ENCODE measurements at regions not wholly inside any gene's neighbourhood (a gene's known extent, or its start where the extent isn't known, plus 50 kb on each side); places are given as distances from the start of the nearest gene placed in this dataset.

DNA sequence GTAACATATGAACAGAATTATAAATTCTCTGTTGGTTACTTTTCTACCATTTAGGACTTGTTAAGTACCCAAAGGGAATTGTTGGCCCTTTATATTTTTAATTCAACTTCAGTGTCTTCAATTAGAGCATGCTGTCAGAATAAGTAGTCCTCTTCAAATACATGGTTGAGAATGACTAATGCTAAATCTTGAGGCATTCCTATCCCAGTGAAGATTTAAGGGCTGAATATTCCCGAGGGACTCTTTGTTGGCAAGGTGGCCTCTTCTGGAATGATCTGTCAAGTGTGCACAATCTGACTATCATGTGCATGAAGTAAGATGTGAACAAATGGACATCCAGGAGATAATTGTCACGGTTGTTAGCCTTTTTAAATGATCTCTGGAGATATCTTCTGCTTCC is 421.7 kb downstream of the BMP2 start:
- no peaks in the 10 kb centered on the region for H3K27me3 Mint-ChIP-seq
- ATAC-seq: no peak
- no peaks in the 10 kb centered on the region for H3K4me1 Mint-ChIP-seq
- no peak for DNase-seq
- no peak overlapping the region for H3K27ac Mint-ChIP-seq
- no peak overlapping the region for H3K4me3 Mint-ChIP-seq
- H3K9me3 Mint-ChIP-seq: peaks cover 6 to 23% of the 10 kb centered on the region in 2 donors

DNA sequence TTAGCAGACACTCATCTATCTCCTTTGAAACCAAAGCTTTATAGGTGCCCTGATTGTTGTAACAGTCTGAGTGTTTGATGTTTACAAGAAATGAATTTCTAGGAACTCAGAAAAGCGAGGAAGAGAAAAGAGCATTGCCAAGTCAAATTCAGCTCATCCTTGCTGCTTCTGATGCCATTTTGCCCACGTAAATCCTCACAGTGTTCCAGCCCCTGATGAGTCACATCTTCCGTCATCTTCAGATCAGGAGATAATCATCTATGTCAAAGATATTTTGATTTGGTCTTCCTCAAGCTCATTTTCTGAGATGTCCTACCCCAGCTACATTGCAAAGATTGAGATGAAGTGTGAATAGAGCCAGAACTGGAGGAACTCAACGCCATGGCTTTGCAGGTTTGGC is 426.2 kb downstream of the BMP2 start:
- no peaks in the 10 kb centered on the region for H3K27me3 Mint-ChIP-seq
- H3K4me3 Mint-ChIP-seq: no peak overlapping the region
- H3K4me1 Mint-ChIP-seq: no peaks in the 10 kb centered on the region
- H3K27ac Mint-ChIP-seq: no peak overlapping the region
- H3K9me3 Mint-ChIP-seq: peaks cover under 1 to 32% of the 10 kb centered on the region in 2 donors
- no peak for ATAC-seq
- DNase-seq: no peak

DNA sequence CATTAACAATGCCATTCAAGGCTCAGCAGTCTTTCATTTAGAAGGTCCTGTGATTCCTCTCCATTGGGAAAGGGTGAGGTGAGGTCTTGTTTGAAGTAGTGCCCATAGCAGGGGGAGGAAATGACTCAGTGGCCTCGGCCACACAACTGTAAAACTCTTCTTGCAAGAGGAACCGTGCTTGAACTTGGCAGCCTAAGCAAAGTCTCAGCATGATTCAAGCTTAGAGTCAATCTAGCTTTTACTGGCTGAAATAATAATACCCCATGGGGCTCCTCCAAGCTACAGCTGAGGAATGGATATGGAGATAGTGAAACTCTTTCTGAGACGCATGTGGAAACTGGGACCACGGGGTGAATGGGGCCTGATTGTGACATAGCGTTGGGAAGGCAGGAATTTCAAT is 428.2 kb downstream of the BMP2 start:
- ATAC-seq: no peak
- H3K27ac Mint-ChIP-seq: no peak overlapping the region
- H3K27me3 Mint-ChIP-seq: no peaks in the 10 kb centered on the region
- H3K9me3 Mint-ChIP-seq: peaks cover 0 to 20% of the 10 kb centered on the region in 2 donors
- no peak for DNase-seq
- H3K4me1 Mint-ChIP-seq: no peaks in the 10 kb centered on the region
- no peak overlapping the region for H3K4me3 Mint-ChIP-seq

DNA sequence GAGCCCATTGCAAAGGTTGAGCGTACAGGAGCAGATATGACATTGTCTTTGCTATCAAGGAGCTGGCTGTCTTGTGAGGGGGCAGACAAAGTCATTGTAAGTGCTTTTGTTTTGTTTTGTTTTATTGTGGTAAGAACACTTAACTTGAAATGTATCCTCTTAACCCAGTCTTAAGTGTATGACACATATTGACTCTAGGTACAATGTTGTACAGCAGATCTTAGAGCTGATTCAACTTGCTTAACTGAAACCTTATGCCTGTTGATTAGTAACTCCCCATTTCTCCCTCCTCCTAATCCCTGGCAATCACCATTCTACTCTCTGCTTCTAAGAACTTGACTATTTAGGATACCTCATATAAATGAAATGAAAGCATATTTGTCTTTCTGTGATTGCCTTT is 429.0 kb downstream of the BMP2 start:
- no peaks in the 10 kb centered on the region for H3K4me1 Mint-ChIP-seq

DNA sequence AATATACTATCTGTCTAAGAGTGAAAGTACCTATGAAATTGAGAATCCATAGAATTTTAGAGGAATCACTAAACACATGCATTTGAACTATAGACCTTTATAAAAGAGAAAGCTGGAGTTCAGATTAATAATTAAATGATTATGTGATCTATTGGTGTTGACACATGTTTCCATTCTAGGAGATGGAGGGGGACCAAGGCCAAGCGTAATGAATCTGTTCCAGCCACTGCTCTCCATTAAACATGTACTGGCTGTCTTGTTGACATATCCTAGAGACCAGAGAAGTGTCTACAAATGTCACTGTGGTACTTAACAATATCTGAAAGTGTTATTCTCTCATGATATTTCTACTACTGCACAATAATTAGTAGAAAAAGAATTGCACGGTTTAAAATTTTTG is 432.4 kb downstream of the BMP2 start:
- ATAC-seq (no peak), DNase-seq (no peak)
- Mint-ChIP-seq H3K27ac (no peak overlapping the region), H3K27me3 (no peaks in the 10 kb centered on the region), H3K9me3 (peaks cover 7 to 19% of the 10 kb centered on the region in 2 donors), H3K4me3 (no peak overlapping the region), H3K4me1 (no peaks in the 10 kb centered on the region)

More for the DNA sequence above, 429.0 kb downstream of the BMP2 start:
- ATAC-seq (no peak), DNase-seq (no peak)
- H3K4me3 Mint-ChIP-seq: no peak overlapping the region
- no peaks in the 10 kb centered on the region for H3K27me3 Mint-ChIP-seq
- no peak overlapping the region for H3K27ac Mint-ChIP-seq
- H3K9me3 Mint-ChIP-seq: peaks cover 0 to 13% of the 10 kb centered on the region in 2 donors

DNA sequence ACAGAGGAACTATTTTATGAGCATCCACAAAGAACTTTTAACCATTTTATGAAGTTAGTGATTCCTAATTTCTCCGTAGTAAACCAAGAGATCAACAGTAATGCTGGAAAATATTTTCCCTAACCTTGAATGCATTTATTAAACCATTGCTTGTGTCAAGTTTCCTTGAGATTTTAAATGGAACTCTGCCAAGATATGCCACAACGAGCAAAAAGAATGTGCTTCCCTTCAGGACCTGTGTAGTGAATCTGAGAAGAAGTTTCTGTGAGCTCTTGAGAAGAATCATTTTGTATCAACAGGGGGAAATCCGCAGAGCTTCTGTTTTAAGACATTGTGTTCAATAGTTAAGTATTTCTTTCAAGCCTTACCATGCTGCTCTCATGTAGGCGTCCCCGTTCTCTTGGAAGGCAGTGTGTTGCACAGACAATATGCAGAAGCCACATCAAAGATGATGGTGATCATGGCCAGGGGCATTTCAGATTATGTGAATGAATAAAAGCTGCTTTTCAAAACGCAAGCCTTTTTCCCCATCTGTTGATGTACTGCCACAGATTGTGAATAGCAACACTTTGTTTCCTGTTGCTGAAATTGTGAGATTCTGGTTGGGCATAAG is 439.8 kb downstream of the BMP2 start:
- peaks cover 5 to 19% of the 10 kb centered on the region in 2 donors for H3K9me3 Mint-ChIP-seq
- no peak for DNase-seq

DNA sequence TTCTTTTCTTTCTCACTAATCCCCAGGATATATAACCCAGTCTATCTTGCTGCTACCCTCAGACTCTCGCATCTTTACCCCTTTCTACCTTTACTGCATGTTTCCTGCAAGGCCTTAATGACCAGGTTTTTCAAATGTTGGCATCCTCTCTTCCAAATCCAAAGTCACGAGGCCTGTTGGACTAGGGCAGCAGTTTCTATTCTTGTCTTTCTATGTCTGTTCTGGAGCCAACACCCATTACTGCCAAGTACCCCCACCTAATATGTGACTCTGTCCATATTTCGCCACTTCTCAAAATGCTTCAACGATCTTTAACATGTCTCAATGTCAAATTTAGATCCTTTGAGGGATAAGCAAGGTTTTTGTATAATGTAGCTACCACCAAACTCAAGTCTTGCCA is 443.4 kb downstream of the BMP2 start:
- H3K4me3 Mint-ChIP-seq: no peak overlapping the region
- ATAC-seq: no peak
- H3K9me3 Mint-ChIP-seq: peaks cover 6 to 13% of the 10 kb centered on the region in 2 donors
- no peaks in the 10 kb centered on the region for H3K27me3 Mint-ChIP-seq
- DNase-seq: no peak
- no peak overlapping the region for H3K27ac Mint-ChIP-seq
- no peaks in the 10 kb centered on the region for H3K4me1 Mint-ChIP-seq

More for the DNA sequence above, 439.8 kb downstream of the BMP2 start:
- H3K4me3 Mint-ChIP-seq: no peak overlapping the region
- ATAC-seq: no peak
- no peaks in the 10 kb centered on the region for H3K27me3 Mint-ChIP-seq
- no peak overlapping the region for H3K27ac Mint-ChIP-seq
- no peaks in the 10 kb centered on the region for H3K4me1 Mint-ChIP-seq

DNA sequence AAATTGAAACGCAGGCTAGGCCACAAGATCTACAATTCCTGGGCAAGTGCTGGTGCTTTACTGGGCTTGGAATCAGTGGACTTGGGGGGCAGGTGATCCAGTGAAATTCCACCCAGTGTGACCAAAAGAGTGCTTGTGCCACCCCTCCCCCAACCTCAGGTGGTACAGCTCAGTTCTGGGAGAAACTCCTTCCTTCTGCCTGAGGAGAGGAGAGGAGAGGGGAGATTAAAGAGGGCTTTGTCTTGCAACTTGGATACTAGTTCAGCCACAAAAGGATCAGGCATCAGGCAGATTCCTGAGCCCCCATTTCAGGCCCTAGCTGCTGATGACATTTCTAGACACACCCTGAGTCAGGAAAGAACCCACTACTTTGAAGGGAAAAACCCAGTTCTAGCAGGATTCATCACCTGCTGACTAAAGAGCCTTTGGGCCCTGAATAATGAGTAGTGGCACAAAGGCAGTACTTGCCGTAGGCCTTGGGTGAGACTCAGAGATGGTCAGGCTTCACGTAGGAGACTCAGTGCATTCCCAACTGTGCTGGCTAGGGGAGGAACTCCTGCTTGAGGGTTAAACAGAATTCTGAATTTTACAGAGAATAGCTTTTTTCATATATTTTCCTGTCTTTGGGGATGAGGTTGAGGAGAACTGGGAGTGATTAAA is 446.7 kb downstream of the BMP2 start:
- H3K4me3 Mint-ChIP-seq: no peak overlapping the region
- no peaks in the 10 kb centered on the region for H3K4me1 Mint-ChIP-seq
- H3K27me3 Mint-ChIP-seq: no peaks in the 10 kb centered on the region
- H3K9me3 Mint-ChIP-seq: peaks cover 7 to 11% of the 10 kb centered on the region in 2 donors
- H3K27ac Mint-ChIP-seq: no peak overlapping the region
- DNase-seq (no peak), ATAC-seq (no peak)

DNA sequence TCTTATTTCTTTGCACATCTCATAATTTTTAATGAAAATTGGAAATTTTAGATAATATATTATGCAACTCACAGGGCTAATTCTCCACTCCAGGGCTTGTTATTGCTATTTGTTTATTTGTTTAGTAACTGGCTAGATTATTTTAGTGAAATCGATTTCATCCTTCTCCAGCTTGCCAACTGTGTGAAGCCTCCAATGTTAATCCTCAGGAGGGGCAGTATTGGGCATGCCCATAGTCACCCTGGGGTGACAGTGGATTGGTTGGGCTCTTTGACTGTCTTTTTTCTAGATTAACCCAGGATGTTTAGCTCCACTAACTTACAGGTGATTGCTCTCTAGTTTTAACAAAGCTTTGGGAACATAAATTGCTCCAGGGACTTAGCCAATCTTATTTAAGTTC is 450.1 kb downstream of the BMP2 start:
- DNase-seq: no peak
- H3K4me1 Mint-ChIP-seq: no peaks in the 10 kb centered on the region
- H3K27ac Mint-ChIP-seq: no peak overlapping the region
- peaks cover 7 to 10% of the 10 kb centered on the region in 2 donors for H3K9me3 Mint-ChIP-seq
- no peak overlapping the region for H3K4me3 Mint-ChIP-seq
- no peaks in the 10 kb centered on the region for H3K27me3 Mint-ChIP-seq
- no peak for ATAC-seq

DNA sequence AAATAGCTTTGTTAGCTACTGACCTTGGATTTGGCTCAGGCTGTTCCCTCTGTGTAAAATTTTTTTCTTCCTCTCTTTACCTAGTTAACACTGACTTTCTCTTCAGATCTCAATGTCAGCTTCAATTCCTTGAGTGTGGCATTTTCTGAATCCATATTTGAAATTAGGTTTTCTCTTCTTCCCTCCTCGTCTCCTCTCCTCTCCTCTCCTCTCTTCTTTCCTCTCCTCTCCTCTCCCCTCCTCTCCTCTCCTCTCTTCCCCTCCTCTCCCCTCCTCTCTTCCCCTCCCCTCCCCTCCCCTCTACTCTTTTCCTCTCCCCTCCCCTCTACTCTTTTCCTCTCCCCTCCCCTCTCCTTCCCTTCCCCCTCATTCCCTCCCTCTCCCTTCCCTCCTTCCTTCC is 453.3 kb downstream of the BMP2 start:
- Mint-ChIP-seq H3K4me3 (no peak overlapping the region), H3K27ac (no peak overlapping the region), H3K27me3 (no peaks in the 10 kb centered on the region), H3K4me1 (no peaks in the 10 kb centered on the region), H3K9me3 (peaks cover 6 to 18% of the 10 kb centered on the region in 2 donors)
- DNase-seq: no peak
- ATAC-seq: no peak

DNA sequence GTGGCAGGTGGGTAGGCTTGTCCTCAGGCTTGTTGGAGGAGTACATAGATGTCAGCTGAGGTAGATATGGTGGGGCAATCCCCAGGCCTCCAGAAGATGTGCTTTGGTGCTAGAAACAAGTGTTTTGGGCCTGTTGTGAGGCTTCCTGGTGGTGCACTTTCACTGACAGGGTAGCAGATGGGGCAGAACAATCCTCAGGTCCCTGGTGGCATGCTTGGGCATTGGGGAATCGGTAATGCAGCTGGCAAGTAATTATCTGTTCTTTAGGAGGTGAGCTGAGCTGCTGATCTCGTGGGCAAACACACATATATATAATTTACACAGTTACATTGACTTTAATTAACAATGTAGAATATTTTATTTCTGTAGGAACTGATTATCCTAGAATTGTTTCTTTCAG is 458.7 kb downstream of the BMP2 start:
- Mint-ChIP-seq H3K27me3 (no peaks in the 10 kb centered on the region), H3K4me3 (no peak overlapping the region), H3K9me3 (peaks cover 0 to 35% of the 10 kb centered on the region in 2 donors), H3K4me1 (no peaks in the 10 kb centered on the region), H3K27ac (no peak overlapping the region)
- no peak for ATAC-seq
- no peak for DNase-seq

DNA sequence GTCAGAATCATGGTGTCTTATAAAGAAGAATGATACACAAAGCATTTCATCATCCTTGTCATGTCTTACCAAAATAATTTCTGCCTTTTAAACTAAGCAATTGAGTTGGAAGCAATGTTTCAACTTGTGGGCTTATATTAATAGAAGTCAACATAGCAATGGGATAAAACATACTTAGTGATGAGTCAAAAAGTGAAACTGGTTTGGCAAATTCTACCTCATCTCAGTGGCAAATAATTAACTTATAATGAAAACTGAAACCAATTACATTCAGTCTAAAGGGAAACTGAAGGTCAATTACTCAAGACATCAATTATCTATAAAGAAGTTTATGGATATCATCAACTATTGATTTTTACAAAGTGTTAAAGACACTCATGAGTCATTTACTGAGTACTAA is 463.8 kb downstream of the BMP2 start:
- no peaks in the 10 kb centered on the region for H3K4me1 Mint-ChIP-seq
- DNase-seq (no peak), ATAC-seq (no peak)
- H3K27ac Mint-ChIP-seq: no peak overlapping the region
- no peak overlapping the region for H3K4me3 Mint-ChIP-seq
- H3K27me3 Mint-ChIP-seq: no peaks in the 10 kb centered on the region
- peaks cover 4 to 17% of the 10 kb centered on the region in 2 donors for H3K9me3 Mint-ChIP-seq

DNA sequence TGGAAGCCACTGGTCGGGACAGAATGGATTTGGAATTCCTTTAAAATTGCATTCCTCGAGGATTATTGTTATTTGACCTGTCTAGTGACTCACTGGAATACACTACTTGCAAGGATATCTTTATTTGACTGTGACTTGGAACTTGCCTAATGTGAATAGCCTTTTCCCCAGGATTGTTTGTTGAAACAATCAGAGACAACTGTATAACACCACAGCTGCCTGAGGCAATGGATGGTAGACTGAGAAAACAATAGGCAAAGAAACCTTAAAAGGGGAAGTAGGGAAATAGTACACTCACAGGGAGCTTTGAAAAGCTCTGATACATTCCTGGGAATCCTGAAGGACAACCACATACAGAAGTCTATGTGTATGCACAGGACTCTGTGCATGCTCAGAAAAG is 465.3 kb downstream of the BMP2 start:
- Mint-ChIP-seq H3K4me3 (no peak overlapping the region), H3K9me3 (peaks cover 4 to 6% of the 10 kb centered on the region in 2 donors), H3K27me3 (no peaks in the 10 kb centered on the region), H3K4me1 (no peaks in the 10 kb centered on the region), H3K27ac (no peak overlapping the region)
- DNase-seq (no peak), ATAC-seq (no peak)

DNA sequence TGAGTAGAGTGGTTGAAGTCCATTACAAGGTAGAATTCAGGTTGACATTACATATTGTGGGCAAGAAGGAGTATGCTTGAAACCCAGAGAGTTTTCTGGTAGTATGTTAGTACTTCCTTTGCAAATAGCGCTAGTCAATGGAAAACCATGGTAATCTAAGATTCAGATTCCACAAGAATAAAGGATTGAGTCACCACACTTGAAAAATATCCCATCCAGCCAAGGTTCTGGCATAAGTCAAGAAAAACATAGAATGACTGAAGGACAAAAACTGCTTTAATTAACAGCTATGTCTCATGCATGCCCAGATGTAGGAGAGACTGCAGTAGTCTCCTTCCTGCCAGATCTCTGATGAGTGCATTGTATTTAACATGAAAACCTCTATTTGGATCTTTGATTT is 469.8 kb downstream of the BMP2 start:
- no peaks in the 10 kb centered on the region for H3K4me1 Mint-ChIP-seq
- no peaks in the 10 kb centered on the region for H3K27me3 Mint-ChIP-seq
- DNase-seq (no peak), ATAC-seq (no peak)
- no peak overlapping the region for H3K4me3 Mint-ChIP-seq
- H3K27ac Mint-ChIP-seq: no peak overlapping the region
- H3K9me3 Mint-ChIP-seq: peaks cover 4 to 6% of the 10 kb centered on the region in 2 donors

DNA sequence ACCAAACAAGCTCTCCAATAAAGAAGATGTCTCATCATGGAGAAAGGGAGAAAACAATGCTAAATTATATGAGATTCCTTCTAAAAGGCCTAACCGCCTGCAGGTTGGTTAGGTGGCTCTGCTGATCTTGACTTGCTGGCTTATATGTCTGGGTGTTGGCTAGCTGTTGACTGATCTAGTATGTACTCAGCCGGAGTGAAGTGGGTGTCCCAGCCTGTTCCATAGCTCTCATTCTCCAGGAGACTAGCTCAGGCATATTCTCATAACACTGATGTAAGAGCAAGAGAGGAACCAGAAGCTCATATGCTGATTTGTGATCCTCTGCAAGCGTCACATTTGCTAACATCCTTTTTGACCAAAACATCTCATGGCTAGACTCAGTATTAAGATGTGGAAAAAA is 473.0 kb downstream of the BMP2 start:
- Mint-ChIP-seq H3K27ac (no peak overlapping the region), H3K27me3 (no peaks in the 10 kb centered on the region)
- no peak for ATAC-seq

DNA sequence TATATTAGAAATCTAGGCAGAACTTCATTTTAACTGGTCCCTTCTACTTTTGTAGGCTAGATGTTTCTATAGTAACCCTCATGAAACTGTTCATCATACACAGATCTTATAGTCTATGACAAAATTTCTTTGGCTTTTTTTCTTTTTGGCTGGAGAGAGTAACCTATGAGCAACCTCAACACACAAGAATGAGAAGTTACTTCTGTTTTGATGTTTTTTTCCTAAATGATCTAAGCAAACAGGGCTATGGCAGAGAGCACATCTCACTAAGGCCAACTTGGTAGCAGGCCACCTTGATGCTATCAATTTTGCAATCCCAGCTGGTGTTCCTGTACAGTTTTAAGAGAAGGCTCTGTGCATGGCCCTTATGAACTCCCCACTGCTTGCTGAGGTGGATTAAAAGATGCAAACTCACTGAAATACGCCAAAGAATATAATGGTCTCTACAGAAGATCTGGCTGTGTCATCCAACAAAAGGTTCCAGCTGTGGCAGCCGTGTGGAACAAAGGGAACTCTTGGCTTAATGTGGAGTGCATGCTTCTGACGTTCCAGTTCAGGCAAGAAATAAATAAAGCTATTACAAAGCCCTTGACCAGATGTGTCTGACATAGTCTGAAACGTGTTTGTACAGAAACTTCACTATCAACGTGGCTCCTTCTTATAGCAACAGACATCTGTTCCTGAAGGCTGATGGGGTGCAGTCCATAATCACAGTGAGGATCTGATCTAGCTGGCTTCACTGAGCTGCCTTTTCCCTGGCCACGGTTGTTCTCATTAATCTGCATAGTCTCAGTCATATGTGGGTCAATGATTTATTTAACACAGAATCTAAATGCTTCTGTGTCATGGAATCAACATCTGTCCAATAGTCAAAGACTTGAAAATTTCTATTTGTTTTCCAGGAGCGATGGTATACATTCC is 481.1 kb downstream of the BMP2 start:
- Mint-ChIP-seq H3K27ac (no peak overlapping the region), H3K27me3 (no peaks in the 10 kb centered on the region), H3K4me3 (no peak overlapping the region), H3K4me1 (no peaks in the 10 kb centered on the region), H3K9me3 (peaks cover 0 to 12% of the 10 kb centered on the region in 2 donors)
- no peak for ATAC-seq
- no peak for DNase-seq

More for the DNA sequence above, 473.0 kb downstream of the BMP2 start:
- H3K4me3 Mint-ChIP-seq: no peak overlapping the region
- H3K9me3 Mint-ChIP-seq: peaks cover 0 to 5% of the 10 kb centered on the region in 2 donors
- no peak for DNase-seq
- no peaks in the 10 kb centered on the region for H3K4me1 Mint-ChIP-seq
